ENCODE measurements at regions not wholly inside any gene's neighbourhood (a gene's known extent, or its start where the extent isn't known, plus 50 kb on each side); places are given as distances from the start of the nearest gene placed in this dataset.
"Not testable (repeated sequence)": the region's sequence is repeated elsewhere in the genome, so short reads cannot be mapped to it uniquely, and the experiment has no call there.

- DNase-seq, result no peak
These were observed 409.4 kb upstream of the SASH1 start for GRCh38 chr6:147933224-147933623.

- no peak for DNase-seq
These were observed 407.0 kb upstream of the SASH1 start for GRCh38 chr6:147935656-147936055.

- no peak for DNase-seq
These were observed 405.8 kb upstream of the SASH1 start for GRCh38 chr6:147936703-147937470.

GRCh38 chr6:147941143-147941542 is 401.5 kb upstream of the SASH1 start:
- DNase-seq, result no peak

GRCh38 chr6:147942363-147942762 is 400.3 kb upstream of the SASH1 start:
- DNase-seq, result no peak

GRCh38 chr6:147944122-147944521 is 398.5 kb upstream of the SASH1 start:
- no peak for DNase-seq

GRCh38 chr6:147947521-147947920 is 395.1 kb upstream of the SASH1 start:
- no peak for DNase-seq

- DNase-seq, result no peak
These were observed 392.5 kb upstream of the SASH1 start for GRCh38 chr6:147949981-147950622.

- DNase-seq, result no peak
These were observed 392.0 kb upstream of the SASH1 start for GRCh38 chr6:147950623-147950987.

GRCh38 chr6:147951726-147952125 is 390.9 kb upstream of the SASH1 start:
- DNase-seq, result no peak

- no peak for DNase-seq
These were observed 387.7 kb upstream of the SASH1 start for GRCh38 chr6:147954938-147955337.

- DNase-seq, result no peak
These were observed 384.0 kb upstream of the SASH1 start for GRCh38 chr6:147958683-147959082.

- peak; percentile 13 for DNase-seq
These were observed 381.0 kb upstream of the SASH1 start for GRCh38 chr6:147961481-147962141.

- not testable (repeated sequence) for DNase-seq
These were observed 377.2 kb upstream of the SASH1 start for GRCh38 chr6:147965448-147965847.

- peak; percentile 4 for DNase-seq
These were observed 371.7 kb upstream of the SASH1 start for GRCh38 chr6:147970970-147971369.

GRCh38 chr6:147972448-147972847 is 370.2 kb upstream of the SASH1 start:
- DNase-seq, result no peak

- DNase-seq, result no peak
These were observed 368.8 kb upstream of the SASH1 start for GRCh38 chr6:147973806-147974205.

GRCh38 chr6:147974376-147974775 is 368.3 kb upstream of the SASH1 start:
- DNase-seq, result no peak

- no peak for DNase-seq
These were observed 364.7 kb upstream of the SASH1 start for GRCh38 chr6:147977851-147978465.

GRCh38 chr6:147979966-147980365 is 362.7 kb upstream of the SASH1 start:
- no peak for DNase-seq

- DNase-seq, result no peak
These were observed 358.9 kb upstream of the SASH1 start for GRCh38 chr6:147983581-147984366.

- peak; percentile 31 for DNase-seq
These were observed 355.8 kb upstream of the SASH1 start for GRCh38 chr6:147986846-147987245.

- no peak for DNase-seq
These were observed 352.5 kb upstream of the SASH1 start for GRCh38 chr6:147990159-147990558.

All from NCI-H1105 treated with DMSO at 0.1 percent for 48 hours (cell line).